VCaP (cell line): ENCODE measurements at regions not wholly inside any gene's neighbourhood (a gene's known extent, or its start where the extent isn't known, plus 50 kb on each side); places are given as distances from the start of the nearest gene placed in this dataset.

Experiments used
- H3K27ac ChIP-seq: fragments of 450-650 bp; 2 replicates; pipeline ENCODE4 v1.5.1; 2017
- TF ChIP-seq, protein P1 (sequence below): fragments of 450-650 bp; conservative IDR thresholded peaks from 2 replicates; pipeline ENCODE4 v1.5.1; 2017; ENCODE audit warnings: mild to moderate bottlenecking, moderate library complexity

GRCh38 chr10:28985137-28985885, 303.6 kb upstream of the LYZL1 start:
- H3K27ac ChIP-seq, result no peak overlapping the region
- TF ChIP-seq, protein P1, sequence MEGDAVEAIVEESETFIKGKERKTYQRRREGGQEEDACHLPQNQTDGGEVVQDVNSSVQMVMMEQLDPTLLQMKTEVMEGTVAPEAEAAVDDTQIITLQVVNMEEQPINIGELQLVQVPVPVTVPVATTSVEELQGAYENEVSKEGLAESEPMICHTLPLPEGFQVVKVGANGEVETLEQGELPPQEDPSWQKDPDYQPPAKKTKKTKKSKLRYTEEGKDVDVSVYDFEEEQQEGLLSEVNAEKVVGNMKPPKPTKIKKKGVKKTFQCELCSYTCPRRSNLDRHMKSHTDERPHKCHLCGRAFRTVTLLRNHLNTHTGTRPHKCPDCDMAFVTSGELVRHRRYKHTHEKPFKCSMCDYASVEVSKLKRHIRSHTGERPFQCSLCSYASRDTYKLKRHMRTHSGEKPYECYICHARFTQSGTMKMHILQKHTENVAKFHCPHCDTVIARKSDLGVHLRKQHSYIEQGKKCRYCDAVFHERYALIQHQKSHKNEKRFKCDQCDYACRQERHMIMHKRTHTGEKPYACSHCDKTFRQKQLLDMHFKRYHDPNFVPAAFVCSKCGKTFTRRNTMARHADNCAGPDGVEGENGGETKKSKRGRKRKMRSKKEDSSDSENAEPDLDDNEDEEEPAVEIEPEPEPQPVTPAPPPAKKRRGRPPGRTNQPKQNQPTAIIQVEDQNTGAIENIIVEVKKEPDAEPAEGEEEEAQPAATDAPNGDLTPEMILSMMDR, result no peak

DNA sequence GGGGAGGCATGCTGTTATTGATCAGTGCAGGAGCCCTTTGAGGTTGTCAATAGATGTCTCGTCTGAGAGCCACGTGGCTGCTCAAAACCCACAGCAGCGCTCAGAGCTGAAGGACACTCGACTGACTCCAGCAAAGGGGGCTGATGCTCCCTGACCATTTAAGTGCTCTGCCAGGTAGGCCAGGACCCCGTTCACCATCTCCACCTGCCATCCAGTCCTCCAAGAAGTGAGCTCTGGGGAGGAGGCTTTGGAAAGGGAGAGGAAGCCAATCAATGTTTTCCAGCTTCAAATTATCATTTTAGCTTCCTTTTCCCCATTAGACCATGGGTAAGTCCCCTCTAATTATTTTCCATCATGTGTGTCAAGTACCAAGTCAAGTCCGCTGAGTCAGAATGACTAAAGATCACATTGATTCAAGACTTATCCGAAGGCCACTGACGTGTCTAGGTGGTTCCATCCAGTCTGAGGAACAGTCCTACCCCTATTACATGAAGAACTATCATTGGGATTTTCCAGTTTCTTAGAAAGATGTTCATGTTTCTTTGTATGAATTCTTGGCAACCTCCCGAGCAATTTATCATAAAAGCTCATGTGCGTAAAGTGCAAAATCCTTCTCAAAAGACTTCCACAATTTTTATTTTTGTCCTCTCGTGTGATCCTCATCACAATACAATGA, 302.6 kb upstream of the LYZL1 start:
- no peak overlapping the region for H3K27ac ChIP-seq
- TF ChIP-seq, protein P1, result no peak

GRCh38 chr10:28986856-28987255, 302.0 kb upstream of the LYZL1 start:
- TF ChIP-seq, protein P1, result no peak
- no peak overlapping the region for H3K27ac ChIP-seq

DNA sequence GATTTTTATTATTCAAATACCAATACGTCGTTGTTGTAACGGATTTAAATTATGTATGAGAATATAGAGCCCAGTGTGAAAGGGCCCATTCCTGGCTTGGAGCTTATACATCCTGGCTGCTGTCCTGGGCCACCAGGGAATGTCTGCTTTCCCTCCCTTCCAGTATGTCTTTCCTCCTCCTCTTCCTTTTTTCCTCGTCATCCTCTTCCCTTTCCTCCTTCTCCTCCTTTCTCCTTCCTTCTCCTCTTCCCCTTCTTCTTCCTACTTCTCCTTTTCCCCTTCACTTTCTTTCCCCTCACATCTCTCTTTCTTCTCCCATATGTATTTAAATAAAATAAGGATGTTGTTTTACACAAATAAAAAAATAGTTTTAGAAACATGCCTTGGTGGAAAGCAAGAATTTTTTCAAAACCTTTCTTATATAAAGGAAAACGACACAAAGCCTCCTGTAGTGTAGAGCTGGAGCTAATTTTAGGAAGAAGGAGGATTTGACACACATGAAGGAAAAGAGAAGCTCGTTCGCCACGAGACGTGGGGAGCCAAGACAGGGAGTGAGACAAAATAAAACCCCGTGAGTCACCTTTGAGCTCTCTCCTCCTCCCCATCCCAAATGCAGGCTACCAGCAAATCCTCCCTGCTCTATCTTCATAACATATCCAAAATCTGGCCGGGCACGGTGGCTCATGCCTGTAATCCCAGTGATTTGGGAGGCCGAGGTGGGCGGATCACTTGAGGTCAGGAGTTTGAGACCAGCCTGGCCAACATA, 301.1 kb upstream of the LYZL1 start:
- TF ChIP-seq, protein P1, result no peak
- no peak overlapping the region for H3K27ac ChIP-seq

GRCh38 chr10:28988980-28989379, 299.9 kb upstream of the LYZL1 start:
- TF ChIP-seq, protein P1, result no peak
- no peak overlapping the region for H3K27ac ChIP-seq

DNA sequence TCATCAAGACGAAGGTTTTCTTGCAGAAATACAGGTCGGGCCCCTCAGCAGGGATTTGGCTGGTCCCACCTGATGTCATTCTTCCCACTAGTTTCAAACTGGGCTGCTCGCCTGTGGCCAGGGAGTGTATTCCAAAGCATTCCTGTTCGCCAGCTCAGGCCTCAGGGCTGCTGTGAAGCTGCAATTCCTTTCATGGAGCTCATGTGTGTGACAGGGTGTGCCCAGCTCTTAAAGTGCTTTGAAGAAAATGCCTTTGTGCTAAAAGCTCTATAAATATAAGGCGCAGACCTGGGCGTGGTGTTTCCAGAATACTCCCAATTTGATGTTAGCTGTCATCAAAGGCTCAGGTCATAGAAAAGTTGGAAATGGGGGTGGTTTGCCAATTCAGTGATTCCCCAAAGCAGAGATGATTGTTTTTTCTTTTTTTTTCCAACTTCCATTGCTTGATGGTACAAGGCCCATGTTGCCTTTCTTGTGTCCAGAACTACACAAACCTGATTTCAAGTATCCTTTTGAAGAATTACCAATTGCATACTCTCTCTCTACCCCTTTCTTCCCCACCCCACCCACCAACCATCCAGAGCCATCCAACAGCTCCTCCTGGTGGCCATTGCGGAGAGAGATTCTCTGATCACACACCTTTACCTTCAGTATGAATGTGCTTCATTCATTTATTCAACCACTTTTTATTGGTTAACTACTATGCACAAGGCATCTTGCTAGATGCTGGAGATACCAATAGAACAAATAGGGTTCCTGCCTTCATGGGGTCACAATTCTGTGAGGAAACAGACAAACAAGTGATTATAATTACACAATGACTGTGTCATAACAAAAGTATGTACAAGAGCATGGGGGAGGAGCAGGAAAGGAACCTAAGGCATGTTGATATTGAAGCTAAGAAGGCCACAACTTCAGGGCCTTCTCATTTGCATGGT, 297.3 kb upstream of the LYZL1 start:
- TF ChIP-seq, protein P1, result peak; percentile 75
- no peak overlapping the region for H3K27ac ChIP-seq
